ENCODE measurements at regions not wholly inside any gene's neighbourhood (a gene's known extent, or its start where the extent isn't known, plus 50 kb on each side); places are given as distances from the start of the nearest gene placed in this dataset.
"Not testable (repeated sequence)": the region's sequence is repeated elsewhere in the genome, so short reads cannot be mapped to it uniquely, and the experiment has no call there.

DNA sequence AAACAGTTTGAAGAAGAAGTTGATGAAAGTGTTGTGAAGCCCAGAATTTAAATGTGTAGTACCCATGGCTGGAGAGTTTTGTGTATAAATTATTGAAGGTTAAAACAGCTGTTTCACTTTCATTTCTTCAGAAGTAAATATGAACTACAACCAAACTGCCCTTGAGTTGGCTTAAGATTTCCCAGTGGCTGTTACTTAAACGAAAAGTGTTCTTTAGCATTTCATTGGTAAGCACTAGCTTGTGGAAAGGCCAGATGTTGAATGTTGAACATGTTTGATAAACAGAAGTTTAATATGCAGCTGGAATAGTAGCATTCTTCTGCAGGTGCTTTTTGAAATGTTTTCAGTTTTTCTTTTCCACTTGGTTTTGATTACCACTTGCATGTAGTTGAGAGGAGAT lies 83.2 kb upstream of the TNRC6B start:
- DNase-seq (ENCODE audit: low read depth in 2 of 2) = no peak

- DNase-seq (ENCODE audit: low read depth in 2 of 2) = not testable (repeated sequence)
Measured at GRCh38 chr22:40099887-40100286, 77.8 kb upstream of the TNRC6B start.

GRCh38 chr22:40105755-40106154 lies 72.0 kb upstream of the TNRC6B start:
- DNase-seq (ENCODE audit: low read depth in 2 of 2) = no peak

DNA sequence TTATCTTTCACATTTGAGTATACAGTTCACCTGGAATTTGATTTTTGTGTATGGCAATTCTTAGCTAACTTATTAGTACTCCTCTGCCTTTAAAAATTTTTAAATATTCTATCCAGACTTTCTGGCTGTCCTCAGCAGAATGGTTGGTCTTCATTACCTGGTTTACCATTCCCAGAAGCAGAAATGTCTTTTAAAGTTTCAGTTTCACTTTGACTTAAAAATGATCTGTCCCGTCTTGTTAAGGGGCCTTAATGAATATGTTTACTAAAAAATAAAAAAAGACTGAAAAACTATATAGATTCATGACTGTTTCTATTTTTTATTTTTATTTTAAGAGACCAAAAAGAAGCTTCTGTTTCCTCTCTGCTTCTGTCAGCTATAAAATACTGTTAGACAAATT lies 70.5 kb upstream of the TNRC6B start:
- no peak for DNase-seq (ENCODE audit: low read depth in 2 of 2)

- DNase-seq (ENCODE audit: low read depth in 2 of 2) = peak in 1 of 2 donors; percentile 8
Measured at GRCh38 chr22:40107851-40108378, 69.8 kb upstream of the TNRC6B start.

- DNase-seq (ENCODE audit: low read depth in 2 of 2) = no peak
Measured at GRCh38 chr22:40108396-40108795, 69.3 kb upstream of the TNRC6B start.

- not testable (repeated sequence) for DNase-seq (ENCODE audit: low read depth in 2 of 2)
Measured at GRCh38 chr22:40108926-40109325, 68.8 kb upstream of the TNRC6B start.

- no peak for DNase-seq (ENCODE audit: low read depth in 2 of 2)
Measured at GRCh38 chr22:40111451-40111850, 66.3 kb upstream of the TNRC6B start.

DNA sequence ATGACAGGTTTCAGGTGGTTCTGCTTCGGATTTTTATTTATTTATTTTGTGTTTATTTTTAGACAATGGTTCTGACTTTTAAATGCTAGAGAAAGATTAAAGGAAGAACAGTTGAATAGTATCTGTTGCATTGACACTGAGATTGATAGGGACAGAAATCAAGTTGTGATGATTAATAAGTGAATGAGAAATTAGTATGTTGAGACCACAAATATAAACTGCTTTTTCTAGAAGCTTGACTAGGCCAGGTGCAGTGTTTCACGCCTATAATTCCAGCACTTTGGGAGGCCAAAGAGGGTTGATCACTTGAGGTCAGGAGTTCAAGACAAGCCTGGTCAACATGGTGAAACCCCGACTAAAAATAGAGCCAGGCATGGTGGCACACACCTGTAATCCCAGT lies 65.1 kb upstream of the TNRC6B start:
- no peak for DNase-seq (ENCODE audit: low read depth in 2 of 2)

DNA sequence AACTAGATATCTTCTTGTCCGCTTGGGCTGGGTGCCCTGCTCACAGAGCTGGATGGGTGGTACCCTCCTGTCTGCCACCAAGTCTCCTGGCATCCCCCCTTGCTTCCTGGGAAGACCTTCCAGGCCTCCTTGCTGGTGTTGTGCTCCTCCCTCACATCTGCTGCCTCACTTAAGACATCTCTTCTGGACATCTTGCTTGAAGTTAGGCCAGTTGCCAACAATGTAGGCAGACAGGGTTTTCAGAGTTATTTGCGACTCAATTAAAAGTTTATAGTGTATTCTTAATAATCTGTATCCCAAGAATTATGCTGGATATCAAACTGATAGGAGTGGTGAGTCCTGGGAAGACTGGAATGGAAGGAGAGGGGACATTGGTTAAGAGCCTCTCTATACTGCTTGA lies 64.0 kb upstream of the TNRC6B start:
- DNase-seq (ENCODE audit: low read depth in 2 of 2) = no peak

DNA sequence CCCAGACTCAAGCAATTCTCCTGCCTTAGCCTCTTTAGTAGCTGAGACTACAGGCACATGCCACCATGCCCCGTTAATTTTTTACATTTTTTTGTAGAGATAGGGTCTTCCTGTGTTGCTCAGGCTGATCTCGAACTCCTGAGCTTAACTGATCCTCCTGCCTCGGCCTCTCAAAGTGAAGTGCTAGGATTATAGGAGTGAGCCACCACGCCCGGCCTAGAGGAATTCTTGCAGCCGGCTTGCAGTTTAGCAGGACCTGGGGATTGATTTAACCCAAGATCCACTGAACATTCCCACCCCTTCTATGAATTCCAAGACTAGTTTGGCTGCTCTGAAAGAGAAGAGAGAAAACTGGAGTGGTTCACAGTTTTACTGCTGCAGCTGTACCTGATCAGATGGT lies 63.3 kb upstream of the TNRC6B start:
- no peak for DNase-seq (ENCODE audit: low read depth in 2 of 2)

DNA sequence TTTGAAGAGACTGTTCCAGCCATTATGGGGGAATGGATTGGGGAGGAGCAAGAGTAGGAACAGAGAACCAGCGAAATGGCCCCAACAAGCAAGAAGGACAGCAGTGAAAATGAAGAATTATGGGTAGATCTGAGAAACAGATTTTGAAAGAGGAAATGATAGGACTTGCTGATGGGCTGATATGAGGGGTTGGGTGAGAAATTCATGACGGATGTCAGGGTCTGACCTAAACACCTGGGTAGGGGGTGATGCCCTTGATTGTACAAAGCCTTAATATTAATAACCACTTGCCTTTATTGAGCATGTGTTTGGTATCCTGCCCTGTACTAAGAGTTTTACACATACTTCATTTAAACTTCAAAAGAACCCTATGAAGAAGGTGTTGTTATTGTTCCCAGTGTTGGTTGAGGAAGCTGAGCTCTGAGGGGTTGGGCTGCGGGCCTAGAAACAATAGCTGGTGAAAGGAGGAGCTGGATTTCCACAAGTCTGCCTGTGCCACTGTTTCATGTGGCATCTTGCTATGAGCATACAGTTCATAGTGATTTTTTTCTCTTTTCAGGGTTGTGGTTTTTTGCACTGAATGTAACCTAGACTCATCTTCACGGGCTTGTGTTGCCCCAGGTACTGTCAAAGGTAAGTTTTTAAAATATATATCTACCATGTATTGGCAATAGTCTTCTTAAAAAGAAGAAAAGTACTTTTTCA lies 61.1 kb upstream of the TNRC6B start:
- no peak for DNase-seq (ENCODE audit: low read depth in 2 of 2)

DNA sequence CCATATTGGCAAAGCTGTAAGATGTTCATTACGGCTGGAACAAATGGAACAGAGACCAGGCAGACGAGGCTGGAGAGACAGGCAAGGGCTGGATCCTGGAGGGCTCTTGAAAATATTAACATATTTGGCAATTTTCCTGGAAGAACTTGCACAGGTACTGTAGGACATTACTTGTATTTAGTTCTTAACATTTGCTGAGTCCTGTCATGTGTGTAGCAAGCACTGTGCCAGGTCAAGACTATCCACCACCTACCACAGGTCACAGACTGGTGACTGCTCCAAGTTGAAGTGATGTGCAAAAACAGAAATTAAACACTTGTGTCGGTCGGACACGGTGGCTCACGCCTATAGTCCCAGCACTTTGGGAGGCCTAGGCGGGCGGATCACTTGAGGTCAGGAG lies 58.7 kb upstream of the TNRC6B start:
- no peak for DNase-seq (ENCODE audit: low read depth in 2 of 2)

GRCh38 chr22:40120848-40121247 lies 56.9 kb upstream of the TNRC6B start:
- DNase-seq (ENCODE audit: low read depth in 2 of 2) = no peak

DNA sequence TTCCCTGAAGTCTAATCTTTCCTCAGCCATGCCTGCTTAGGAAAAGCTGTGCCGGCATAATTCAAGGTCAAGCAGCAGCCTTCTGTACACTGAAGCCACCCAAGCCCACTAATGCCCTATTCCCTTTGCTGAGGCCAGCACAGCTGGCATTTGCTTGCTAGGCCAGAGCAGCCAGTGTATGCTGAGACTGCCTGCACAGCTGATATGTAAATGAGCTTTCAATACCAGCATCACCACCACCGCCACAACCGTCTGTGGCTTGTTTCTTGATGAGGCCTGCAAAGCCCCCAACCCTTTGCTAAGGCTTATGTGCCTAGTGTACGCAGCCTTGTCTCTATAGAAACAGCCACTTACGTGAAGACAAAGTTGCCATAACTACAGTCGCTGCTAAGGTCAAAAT lies 56.3 kb upstream of the TNRC6B start:
- DNase-seq (ENCODE audit: low read depth in 2 of 2) = no peak

DNA sequence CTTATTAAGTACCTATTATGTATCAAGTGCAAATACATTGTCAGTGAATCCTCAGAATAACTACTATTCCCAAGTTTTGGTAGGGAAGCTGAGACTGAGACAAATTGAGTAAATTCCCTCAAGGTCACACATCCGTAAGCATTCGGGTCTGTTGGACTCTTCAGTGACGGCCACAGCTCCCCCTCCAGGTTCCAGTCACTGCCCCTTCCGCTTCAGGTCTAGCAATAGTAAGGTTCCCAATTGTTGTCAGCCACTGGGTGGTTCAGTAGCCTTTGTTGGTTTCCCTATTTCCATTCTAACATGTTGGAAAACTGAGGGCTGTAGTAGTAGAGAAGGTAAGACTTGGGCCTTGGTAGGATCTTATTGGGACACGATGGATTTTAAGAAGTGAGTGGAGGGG lies 54.9 kb upstream of the TNRC6B start:
- DNase-seq (ENCODE audit: low read depth in 2 of 2) = no peak

DNA sequence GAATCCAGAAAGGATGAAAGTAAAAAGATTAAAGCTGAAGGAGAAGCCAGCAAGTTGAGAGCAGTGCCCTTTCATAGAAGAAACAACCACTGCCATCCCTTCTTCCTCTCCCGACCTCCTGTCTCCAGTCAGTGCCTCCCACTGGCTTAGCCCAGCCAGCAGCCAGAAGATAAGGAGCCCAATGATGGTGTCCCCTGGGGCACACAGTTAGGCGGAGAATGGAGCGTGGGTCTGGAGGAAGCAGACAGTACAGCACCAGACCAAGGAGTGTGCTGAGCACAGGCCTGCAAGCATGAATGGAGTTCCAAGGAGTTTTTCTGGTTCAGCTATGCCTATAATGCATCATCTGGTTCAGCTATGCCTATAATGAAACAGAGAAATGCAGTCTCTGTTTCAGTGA lies 54.3 kb upstream of the TNRC6B start:
- no peak for DNase-seq (ENCODE audit: low read depth in 2 of 2)

All from activated CD4-positive, alpha-beta T cell treated with anti-CD3 and anti-CD28 coated beads for 24 hours (primary cell).